ENCODE measurements at regions not wholly inside any gene's neighbourhood (a gene's known extent, or its start where the extent isn't known, plus 50 kb on each side); places are given as distances from the start of the nearest gene placed in this dataset.

- Histone ChIP-seq H3K27ac (peak overlapping the region; percentile 69 to 77 (median 72)), H3K36me3 (no peaks in the 10 kb centered on the region), H3K4me1 (peaks cover 0 to 37% (median 22%) of the 10 kb centered on the region in 4 donors), H3K9me3 (no peaks in the 10 kb centered on the region), H3K27me3 (no peaks in the 10 kb centered on the region), H3K4me3 (no peak overlapping the region)
- DNase-seq: no peak
- WGBS, 2 donors: 32 to 52% methylated on average over 5 of the region's 5 CpGs
- intact Hi-C loops (cut with DNase I): no loop called here
- TF ChIP-seq POLR2A (IDR thresholded peaks at IDR 0.05) (no peak), EP300 (IDR thresholded peaks at IDR 0.05) (no peak)
These were observed 470.2 kb downstream of the TXNL1 start for GRCh38 chr18:56168049-56168781.

- no peak overlapping the region for H3K4me3 ChIP-seq
- intact Hi-C loops (cut with DNase I): no loop called here
- no peaks in the 10 kb centered on the region for H3K27me3 ChIP-seq
- peak overlapping the region; percentile 69 to 77 (median 72) for H3K27ac ChIP-seq
- no peaks in the 10 kb centered on the region for H3K36me3 ChIP-seq
- no peak for DNase-seq
- H3K9me3 ChIP-seq: no peaks in the 10 kb centered on the region
- peaks cover 0 to 45% (median 30%) of the 10 kb centered on the region in 4 donors for H3K4me1 ChIP-seq
- WGBS, 2 donors: 69 to 72% methylated on average over 4 of the region's 4 CpGs
- no peak for TF ChIP-seq EP300 (IDR thresholded peaks at IDR 0.05)
- TF ChIP-seq CTCF (IDR thresholded peaks at IDR 0.05): no peak
- no peak for TF ChIP-seq POLR2A (IDR thresholded peaks at IDR 0.05)
- peak in 1 of 4 donors; percentile 7 for TF ChIP-seq POLR2AphosphoS5 (IDR thresholded peaks at IDR 0.05)
These were observed 471.0 kb downstream of the TXNL1 start for GRCh38 chr18:56167366-56167765.

GRCh38 chr18:56166914-56167313 is 471.5 kb downstream of the TXNL1 start:
- peaks cover 0 to 50% (median 34%) of the 10 kb centered on the region in 4 donors for H3K4me1 ChIP-seq
- intact Hi-C loops (cut with DNase I): no loop called here
- no peak overlapping the region for H3K4me3 ChIP-seq
- peak overlapping the region in 3 of 4 donors; percentile 31 to 76 (median 69) for H3K27ac ChIP-seq
- no peak for DNase-seq
- H3K36me3 ChIP-seq: no peaks in the 10 kb centered on the region
- H3K27me3 ChIP-seq: no peaks in the 10 kb centered on the region
- no peak for TF ChIP-seq POLR2A (IDR thresholded peaks at IDR 0.05)
- no peak for TF ChIP-seq POLR2AphosphoS5 (IDR thresholded peaks at IDR 0.05)
- TF ChIP-seq CTCF (IDR thresholded peaks at IDR 0.05): no peak
- no peak for TF ChIP-seq EP300 (IDR thresholded peaks at IDR 0.05)
- no peaks in the 10 kb centered on the region for H3K9me3 ChIP-seq

GRCh38 chr18:56165601-56166355 is 472.6 kb downstream of the TXNL1 start:
- 89 to 95% methylated on average over 5 of the region's 5 CpGs for WGBS, 2 donors
- DNase-seq: no peak

More at GRCh38 chr18:56165601-56166355, 472.6 kb downstream of the TXNL1 start:
- Histone ChIP-seq H3K9me3 (no peaks in the 10 kb centered on the region), H3K4me3 (no peak overlapping the region), H3K27me3 (no peaks in the 10 kb centered on the region), H3K36me3 (no peaks in the 10 kb centered on the region), H3K27ac (no peak overlapping the region), H3K4me1 (peaks cover 0 to 60% (median 43%) of the 10 kb centered on the region in 4 donors)
- intact Hi-C loops (cut with DNase I): no loop called here
- TF ChIP-seq CTCF (IDR thresholded peaks at IDR 0.05) (no peak), POLR2AphosphoS5 (IDR thresholded peaks at IDR 0.05) (no peak), EP300 (IDR thresholded peaks at IDR 0.05) (no peak), POLR2A (IDR thresholded peaks at IDR 0.05) (no peak)

Measured in sigmoid colon (tissue), 6 donors.